ENCODE measurements at regions not wholly inside any gene's neighbourhood (a gene's known extent, or its start where the extent isn't known, plus 50 kb on each side); places are given as distances from the start of the nearest gene placed in this dataset.

DNA sequence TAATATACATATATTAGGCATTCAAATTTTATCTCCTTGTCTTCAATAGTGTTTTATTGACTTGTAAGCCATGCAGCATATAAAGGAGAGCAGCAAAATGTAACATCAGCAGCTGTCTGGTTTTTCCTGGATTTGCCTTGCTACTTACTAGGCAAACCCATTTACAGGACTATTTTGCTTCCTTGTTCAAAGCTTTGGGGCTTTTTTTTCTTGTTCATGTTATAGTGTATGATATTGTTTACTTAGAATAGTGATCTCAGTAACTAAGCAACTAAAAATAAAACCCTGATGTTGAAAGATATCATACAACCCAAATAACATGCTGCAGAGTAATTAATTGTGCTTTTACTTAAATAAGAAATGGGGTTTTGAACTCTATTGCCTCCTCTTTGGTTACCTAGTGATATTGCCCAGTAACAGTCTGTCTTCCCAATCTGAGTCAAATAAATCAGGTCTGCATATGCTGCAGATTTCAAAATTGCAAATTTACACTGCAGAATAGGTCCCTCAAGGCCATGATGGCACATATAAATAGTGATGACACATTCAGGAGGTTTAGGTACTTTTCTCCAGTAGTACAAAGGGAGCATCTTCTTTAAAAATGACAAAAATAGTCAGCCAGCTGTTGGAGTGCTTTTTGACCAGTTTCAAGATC, 578.1 kb upstream of the NECTIN3 start (continued):
- TF ChIP-seq, protein P1, sequence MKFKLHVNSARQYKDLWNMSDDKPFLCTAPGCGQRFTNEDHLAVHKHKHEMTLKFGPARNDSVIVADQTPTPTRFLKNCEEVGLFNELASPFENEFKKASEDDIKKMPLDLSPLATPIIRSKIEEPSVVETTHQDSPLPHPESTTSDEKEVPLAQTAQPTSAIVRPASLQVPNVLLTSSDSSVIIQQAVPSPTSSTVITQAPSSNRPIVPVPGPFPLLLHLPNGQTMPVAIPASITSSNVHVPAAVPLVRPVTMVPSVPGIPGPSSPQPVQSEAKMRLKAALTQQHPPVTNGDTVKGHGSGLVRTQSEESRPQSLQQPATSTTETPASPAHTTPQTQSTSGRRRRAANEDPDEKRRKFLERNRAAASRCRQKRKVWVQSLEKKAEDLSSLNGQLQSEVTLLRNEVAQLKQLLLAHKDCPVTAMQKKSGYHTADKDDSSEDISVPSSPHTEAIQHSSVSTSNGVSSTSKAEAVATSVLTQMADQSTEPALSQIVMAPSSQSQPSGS (CRISPR knock-in tag; IDR thresholded peaks at IDR 0.05; ENCODE audit: borderline replicate concordance, low read depth): no peak
- TF ChIP-seq, protein P2, sequence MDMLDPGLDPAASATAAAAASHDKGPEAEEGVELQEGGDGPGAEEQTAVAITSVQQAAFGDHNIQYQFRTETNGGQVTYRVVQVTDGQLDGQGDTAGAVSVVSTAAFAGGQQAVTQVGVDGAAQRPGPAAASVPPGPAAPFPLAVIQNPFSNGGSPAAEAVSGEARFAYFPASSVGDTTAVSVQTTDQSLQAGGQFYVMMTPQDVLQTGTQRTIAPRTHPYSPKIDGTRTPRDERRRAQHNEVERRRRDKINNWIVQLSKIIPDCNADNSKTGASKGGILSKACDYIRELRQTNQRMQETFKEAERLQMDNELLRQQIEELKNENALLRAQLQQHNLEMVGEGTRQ (CRISPR knock-in tag; IDR thresholded peaks at IDR 0.05): no peak
- TF ChIP-seq, protein P3, sequence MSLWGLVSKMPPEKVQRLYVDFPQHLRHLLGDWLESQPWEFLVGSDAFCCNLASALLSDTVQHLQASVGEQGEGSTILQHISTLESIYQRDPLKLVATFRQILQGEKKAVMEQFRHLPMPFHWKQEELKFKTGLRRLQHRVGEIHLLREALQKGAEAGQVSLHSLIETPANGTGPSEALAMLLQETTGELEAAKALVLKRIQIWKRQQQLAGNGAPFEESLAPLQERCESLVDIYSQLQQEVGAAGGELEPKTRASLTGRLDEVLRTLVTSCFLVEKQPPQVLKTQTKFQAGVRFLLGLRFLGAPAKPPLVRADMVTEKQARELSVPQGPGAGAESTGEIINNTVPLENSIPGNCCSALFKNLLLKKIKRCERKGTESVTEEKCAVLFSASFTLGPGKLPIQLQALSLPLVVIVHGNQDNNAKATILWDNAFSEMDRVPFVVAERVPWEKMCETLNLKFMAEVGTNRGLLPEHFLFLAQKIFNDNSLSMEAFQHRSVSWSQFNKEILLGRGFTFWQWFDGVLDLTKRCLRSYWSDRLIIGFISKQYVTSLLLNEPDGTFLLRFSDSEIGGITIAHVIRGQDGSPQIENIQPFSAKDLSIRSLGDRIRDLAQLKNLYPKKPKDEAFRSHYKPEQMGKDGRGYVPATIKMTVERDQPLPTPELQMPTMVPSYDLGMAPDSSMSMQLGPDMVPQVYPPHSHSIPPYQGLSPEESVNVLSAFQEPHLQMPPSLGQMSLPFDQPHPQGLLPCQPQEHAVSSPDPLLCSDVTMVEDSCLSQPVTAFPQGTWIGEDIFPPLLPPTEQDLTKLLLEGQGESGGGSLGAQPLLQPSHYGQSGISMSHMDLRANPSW (CRISPR knock-in tag; conservative IDR thresholded peaks at IDR 0.05; ENCODE audit: low read depth): no peak
- TF ChIP-seq NFYB (CRISPR knock-in tag; conservative IDR thresholded peaks at IDR 0.05; ENCODE audit: low read depth): no peak

DNA sequence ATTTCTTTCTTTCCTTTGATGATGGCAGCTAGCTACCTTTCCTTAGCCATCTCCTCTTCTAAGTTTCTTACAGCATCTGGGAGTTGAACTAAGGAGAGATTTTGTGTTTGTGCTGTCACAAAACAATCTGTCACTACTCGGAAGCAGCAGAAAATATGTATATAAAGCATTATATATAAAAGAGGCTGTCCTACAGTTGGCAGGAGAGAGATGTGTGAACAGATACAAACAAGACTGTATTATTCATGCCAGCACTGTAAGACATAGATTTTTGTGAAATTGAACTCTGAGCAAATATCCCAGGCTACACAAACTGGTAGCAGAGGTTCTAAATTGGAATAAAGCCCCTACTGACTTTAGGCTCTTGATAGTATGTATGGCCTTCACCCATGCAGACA, 577.5 kb upstream of the NECTIN3 start:
- POLR2A ChIA-PET: no interaction called here
- peaks cover 6% of the 10 kb centered on the region for H3K36me3 Mint-ChIP-seq
- no peak overlapping the region for H3K4me3 Mint-ChIP-seq
- ATAC-seq: no peak
- H3K27me3 Mint-ChIP-seq (ENCODE audit: low read depth): no peaks in the 10 kb centered on the region
- TF ChIP-seq, protein P3 (CRISPR knock-in tag; conservative IDR thresholded peaks at IDR 0.05; ENCODE audit: low read depth): no peak
- TF ChIP-seq ZNF671 (CRISPR knock-in tag; IDR thresholded peaks at IDR 0.05) (no peak), GTF2I (CRISPR knock-in tag; conservative IDR thresholded peaks at IDR 0.05) (no peak), RORB (CRISPR knock-in tag; IDR thresholded peaks at IDR 0.05) (no peak), JAZF1 (CRISPR knock-in tag; IDR thresholded peaks at IDR 0.05) (no peak), TCF7 (CRISPR knock-in tag; IDR thresholded peaks at IDR 0.05; ENCODE audit: low read depth) (no peak), GRHL2 (CRISPR knock-in tag; IDR thresholded peaks at IDR 0.05; ENCODE audit: insufficient replicate concordance, severe bottlenecking) (no peak)
- TF ChIP-seq, protein P4, sequence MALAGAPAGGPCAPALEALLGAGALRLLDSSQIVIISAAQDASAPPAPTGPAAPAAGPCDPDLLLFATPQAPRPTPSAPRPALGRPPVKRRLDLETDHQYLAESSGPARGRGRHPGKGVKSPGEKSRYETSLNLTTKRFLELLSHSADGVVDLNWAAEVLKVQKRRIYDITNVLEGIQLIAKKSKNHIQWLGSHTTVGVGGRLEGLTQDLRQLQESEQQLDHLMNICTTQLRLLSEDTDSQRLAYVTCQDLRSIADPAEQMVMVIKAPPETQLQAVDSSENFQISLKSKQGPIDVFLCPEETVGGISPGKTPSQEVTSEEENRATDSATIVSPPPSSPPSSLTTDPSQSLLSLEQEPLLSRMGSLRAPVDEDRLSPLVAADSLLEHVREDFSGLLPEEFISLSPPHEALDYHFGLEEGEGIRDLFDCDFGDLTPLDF (CRISPR knock-in tag; IDR thresholded peaks at IDR 0.05): no peak
- TF ChIP-seq, protein P5, sequence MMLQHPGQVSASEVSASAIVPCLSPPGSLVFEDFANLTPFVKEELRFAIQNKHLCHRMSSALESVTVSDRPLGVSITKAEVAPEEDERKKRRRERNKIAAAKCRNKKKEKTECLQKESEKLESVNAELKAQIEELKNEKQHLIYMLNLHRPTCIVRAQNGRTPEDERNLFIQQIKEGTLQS (CRISPR knock-in tag; conservative IDR thresholded peaks at IDR 0.05): no peak
- CTCF ChIA-PET: no interaction called here
- H3K27ac Mint-ChIP-seq: no peak overlapping the region
- peaks cover 14% of the 10 kb centered on the region for H3K9me3 Mint-ChIP-seq
- H3K4me1 Mint-ChIP-seq: peaks cover 19% of the 10 kb centered on the region
- DNase-seq (ENCODE audit: low spot score): no peak

DNA sequence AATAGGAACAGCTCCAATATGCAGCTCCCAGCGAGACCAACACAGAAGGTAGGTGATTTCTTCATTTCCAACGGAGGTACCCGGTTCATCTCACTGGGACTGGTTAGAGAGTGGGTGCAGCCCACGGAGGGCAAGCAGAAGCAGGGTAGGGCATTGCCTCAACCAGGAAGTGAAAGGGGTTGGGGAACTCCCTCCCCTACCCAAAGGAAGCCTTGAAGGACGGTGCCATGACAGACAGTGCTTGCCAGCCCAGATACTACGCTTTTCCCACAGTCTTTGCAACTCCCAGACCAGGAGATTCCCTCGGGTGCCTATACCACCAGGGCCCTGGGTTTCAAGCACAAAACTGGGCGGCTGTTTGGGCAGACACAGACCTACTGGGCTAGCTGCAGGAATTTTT, 576.9 kb upstream of the NECTIN3 start:
- CTCF ChIA-PET: no interaction called here
- Mint-ChIP-seq H3K4me1 (peaks cover 19% of the 10 kb centered on the region), H3K36me3 (peaks cover 6% of the 10 kb centered on the region), H3K4me3 (no peak overlapping the region), H3K27me3 (ENCODE audit: low read depth) (no peaks in the 10 kb centered on the region), H3K9me3 (peaks cover 10% of the 10 kb centered on the region), H3K27ac (no peak overlapping the region)
- DNase-seq (ENCODE audit: low spot score) (no peak), ATAC-seq (no peak)
- POLR2A ChIA-PET: interaction anchor here (0.5 kb wide), 1 partner anchor 199 kb away, joined by 3 read pairs; no protein-coding TSS in a partner anchor
- TF ChIP-seq NFYB (CRISPR knock-in tag; conservative IDR thresholded peaks at IDR 0.05; ENCODE audit: low read depth): no peak
- TF ChIP-seq HMGA2 (CRISPR knock-in tag; IDR thresholded peaks at IDR 0.05): no peak
- TF ChIP-seq, protein P6, sequence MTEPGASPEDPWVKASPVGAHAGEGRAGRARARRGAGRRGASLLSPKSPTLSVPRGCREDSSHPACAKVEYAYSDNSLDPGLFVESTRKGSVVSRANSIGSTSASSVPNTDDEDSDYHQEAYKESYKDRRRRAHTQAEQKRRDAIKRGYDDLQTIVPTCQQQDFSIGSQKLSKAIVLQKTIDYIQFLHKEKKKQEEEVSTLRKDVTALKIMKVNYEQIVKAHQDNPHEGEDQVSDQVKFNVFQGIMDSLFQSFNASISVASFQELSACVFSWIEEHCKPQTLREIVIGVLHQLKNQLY (CRISPR knock-in tag; IDR thresholded peaks at IDR 0.05): no peak
- no peak for TF ChIP-seq SMAD3 (CRISPR knock-in tag; IDR thresholded peaks at IDR 0.05; ENCODE audit: borderline replicate concordance)
- no peak for TF ChIP-seq TEAD4 (CRISPR knock-in tag; IDR thresholded peaks at IDR 0.05)
- no peak for TF ChIP-seq CREM (CRISPR knock-in tag; IDR thresholded peaks at IDR 0.05)
- TF ChIP-seq, protein P7, sequence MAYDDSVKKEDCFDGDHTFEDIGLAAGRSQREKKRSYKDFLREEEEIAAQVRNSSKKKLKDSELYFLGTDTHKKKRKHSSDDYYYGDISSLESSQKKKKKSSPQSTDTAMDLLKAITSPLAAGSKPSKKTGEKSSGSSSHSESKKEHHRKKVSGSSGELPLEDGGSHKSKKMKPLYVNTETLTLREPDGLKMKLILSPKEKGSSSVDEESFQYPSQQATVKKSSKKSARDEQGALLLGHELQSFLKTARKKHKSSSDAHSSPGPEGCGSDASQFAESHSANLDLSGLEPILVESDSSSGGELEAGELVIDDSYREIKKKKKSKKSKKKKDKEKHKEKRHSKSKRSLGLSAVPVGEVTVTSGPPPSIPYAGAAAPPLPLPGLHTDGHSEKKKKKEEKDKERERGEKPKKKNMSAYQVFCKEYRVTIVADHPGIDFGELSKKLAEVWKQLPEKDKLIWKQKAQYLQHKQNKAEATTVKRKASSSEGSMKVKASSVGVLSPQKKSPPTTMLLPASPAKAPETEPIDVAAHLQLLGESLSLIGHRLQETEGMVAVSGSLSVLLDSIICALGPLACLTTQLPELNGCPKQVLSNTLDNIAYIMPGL (CRISPR knock-in tag; IDR thresholded peaks at IDR 0.05): no peak
- TF ChIP-seq, protein P8, sequence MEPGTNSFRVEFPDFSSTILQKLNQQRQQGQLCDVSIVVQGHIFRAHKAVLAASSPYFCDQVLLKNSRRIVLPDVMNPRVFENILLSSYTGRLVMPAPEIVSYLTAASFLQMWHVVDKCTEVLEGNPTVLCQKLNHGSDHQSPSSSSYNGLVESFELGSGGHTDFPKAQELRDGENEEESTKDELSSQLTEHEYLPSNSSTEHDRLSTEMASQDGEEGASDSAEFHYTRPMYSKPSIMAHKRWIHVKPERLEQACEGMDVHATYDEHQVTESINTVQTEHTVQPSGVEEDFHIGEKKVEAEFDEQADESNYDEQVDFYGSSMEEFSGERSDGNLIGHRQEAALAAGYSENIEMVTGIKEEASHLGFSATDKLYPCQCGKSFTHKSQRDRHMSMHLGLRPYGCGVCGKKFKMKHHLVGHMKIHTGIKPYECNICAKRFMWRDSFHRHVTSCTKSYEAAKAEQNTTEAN (CRISPR knock-in tag; IDR thresholded peaks at IDR 0.05): no peak

All from WTC11 (cell line).